ENCODE measurements at regions not wholly inside any gene's neighbourhood (a gene's known extent, or its start where the extent isn't known, plus 50 kb on each side); places are given as distances from the start of the nearest gene placed in this dataset.

DNA sequence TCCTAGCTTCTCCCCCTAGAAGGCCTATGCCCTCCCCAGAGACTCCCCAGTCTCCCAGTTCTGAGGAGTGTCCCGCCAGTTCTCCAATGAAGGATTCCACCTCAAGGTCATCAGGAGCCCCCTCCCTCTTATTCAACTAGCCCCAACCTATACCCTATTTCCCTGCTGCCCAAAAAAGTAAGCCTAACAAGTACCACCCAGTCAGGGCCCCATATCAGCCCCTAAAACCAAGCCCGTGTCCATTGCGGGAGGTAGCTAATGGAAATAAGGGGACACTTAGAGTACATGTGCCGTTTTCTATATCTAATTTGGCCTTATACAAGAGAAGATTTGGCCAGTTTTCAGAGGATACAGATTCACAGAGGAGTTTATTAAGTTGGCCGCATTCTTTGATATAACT lies 416.2 kb downstream of the MATN1 start:
- peaks cover 6% of the 10 kb centered on the region for H3K4me1 Mint-ChIP-seq
- DNase-seq (ENCODE audit: low spot score): no peak
- H2AFZ ChIP-seq (replicated peaks): no peak overlapping the region
- no peaks in the 10 kb centered on the region for H3K9me3 Mint-ChIP-seq
- no peaks in the 10 kb centered on the region for H3K36me3 Mint-ChIP-seq
- H3K4me3 ChIP-seq: no peak overlapping the region
- no peak overlapping the region for H3K4me3 Mint-ChIP-seq
- no peaks in the 10 kb centered on the region for H3K4me1 ChIP-seq
- H3K4me2 ChIP-seq: no peak overlapping the region
- H3K79me2 ChIP-seq (ENCODE audit: low read depth): no peaks in the 10 kb centered on the region
- no peaks in the 10 kb centered on the region for H3F3A ChIP-seq (ENCODE audit: low read depth)
- TF ChIP-seq EZH2 (IDR thresholded peaks at IDR 0.05): no peak
- TF ChIP-seq, protein P1, sequence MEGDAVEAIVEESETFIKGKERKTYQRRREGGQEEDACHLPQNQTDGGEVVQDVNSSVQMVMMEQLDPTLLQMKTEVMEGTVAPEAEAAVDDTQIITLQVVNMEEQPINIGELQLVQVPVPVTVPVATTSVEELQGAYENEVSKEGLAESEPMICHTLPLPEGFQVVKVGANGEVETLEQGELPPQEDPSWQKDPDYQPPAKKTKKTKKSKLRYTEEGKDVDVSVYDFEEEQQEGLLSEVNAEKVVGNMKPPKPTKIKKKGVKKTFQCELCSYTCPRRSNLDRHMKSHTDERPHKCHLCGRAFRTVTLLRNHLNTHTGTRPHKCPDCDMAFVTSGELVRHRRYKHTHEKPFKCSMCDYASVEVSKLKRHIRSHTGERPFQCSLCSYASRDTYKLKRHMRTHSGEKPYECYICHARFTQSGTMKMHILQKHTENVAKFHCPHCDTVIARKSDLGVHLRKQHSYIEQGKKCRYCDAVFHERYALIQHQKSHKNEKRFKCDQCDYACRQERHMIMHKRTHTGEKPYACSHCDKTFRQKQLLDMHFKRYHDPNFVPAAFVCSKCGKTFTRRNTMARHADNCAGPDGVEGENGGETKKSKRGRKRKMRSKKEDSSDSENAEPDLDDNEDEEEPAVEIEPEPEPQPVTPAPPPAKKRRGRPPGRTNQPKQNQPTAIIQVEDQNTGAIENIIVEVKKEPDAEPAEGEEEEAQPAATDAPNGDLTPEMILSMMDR (IDR thresholded peaks at IDR 0.05): no peak
- H4K20me1 ChIP-seq (ENCODE audit: low read depth): no peaks in the 10 kb centered on the region
- no peak overlapping the region for H3K9ac ChIP-seq
- no peak overlapping the region for H3K27ac ChIP-seq
- no peaks in the 10 kb centered on the region for H3K36me3 ChIP-seq
- H3K27me3 Mint-ChIP-seq (ENCODE audit: insufficient read depth, low read depth): peaks cover 15% of the 10 kb centered on the region
- H3K27ac Mint-ChIP-seq: no peak overlapping the region
- H3K9me3 ChIP-seq (ENCODE audit: low read depth): no peaks in the 10 kb centered on the region
- no peaks in the 10 kb centered on the region for H3K27me3 ChIP-seq

DNA sequence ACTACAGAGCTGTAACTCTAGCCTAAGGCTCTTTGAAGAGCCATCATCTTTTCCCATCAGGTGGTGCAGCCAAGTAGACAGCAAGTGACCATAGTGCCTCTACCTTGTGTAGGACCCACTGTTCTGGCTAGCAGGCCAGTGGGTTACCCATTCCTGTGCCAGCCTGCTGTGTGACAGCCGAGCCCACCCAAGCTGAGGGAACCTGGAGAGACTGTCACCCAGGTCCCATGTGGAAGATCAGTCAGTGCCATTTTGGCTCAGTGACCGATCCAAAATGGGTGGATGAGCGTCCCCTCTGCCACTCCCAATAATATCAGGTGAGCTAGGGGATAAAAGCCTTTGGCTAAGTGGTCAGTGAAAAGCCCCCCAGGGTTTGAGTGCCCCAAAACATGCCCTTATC lies 417.9 kb downstream of the MATN1 start:
- Histone ChIP-seq H3K4me2 (no peak overlapping the region), H3K36me3 (no peaks in the 10 kb centered on the region)

DNA sequence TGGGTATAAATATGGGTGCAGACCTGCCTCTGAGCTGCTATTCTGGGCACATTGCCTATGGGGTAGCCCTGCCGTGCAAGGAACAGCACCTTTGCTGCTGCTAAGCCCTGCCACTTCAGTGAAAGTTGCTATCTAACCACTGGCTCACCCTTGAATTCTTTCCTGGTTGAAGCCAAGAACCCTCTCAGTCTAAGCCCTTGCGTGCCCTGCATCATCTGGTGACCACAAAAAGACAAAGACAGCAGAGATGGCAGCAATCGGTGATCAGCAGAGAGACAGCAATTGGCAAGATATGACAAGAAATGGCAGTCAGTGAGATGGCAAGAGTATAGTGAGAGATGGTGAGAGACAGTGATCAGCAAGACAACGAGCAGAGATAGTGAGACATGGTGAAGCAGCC lies 418.3 kb downstream of the MATN1 start:
- no peaks in the 10 kb centered on the region for H3K36me3 Mint-ChIP-seq

More for the DNA sequence above, 417.9 kb downstream of the MATN1 start:
- no peaks in the 10 kb centered on the region for H3F3A ChIP-seq (ENCODE audit: low read depth)
- no peak overlapping the region for H3K27ac Mint-ChIP-seq
- no peak overlapping the region for H3K4me3 Mint-ChIP-seq
- no peak overlapping the region for H2AFZ ChIP-seq (replicated peaks)
- no peaks in the 10 kb centered on the region for H3K36me3 Mint-ChIP-seq
- DNase-seq (ENCODE audit: low spot score): no peak
- H3K9ac ChIP-seq: no peak overlapping the region
- TF ChIP-seq EZH2phosphoT487 (IDR thresholded peaks at IDR 0.05) (no peak), EZH2 (IDR thresholded peaks at IDR 0.05) (no peak)
- TF ChIP-seq, protein P1 (IDR thresholded peaks at IDR 0.05): no peak
- H3K79me2 ChIP-seq (ENCODE audit: low read depth): no peaks in the 10 kb centered on the region
- H3K27ac ChIP-seq: no peak overlapping the region
- no peaks in the 10 kb centered on the region for H3K27me3 ChIP-seq
- H3K9me3 Mint-ChIP-seq: no peaks in the 10 kb centered on the region
- peaks cover 12% of the 10 kb centered on the region for H3K27me3 Mint-ChIP-seq (ENCODE audit: insufficient read depth, low read depth)
- no peaks in the 10 kb centered on the region for H3K4me1 ChIP-seq
- no peaks in the 10 kb centered on the region for H4K20me1 ChIP-seq (ENCODE audit: low read depth)
- H3K9me3 ChIP-seq (ENCODE audit: low read depth): no peaks in the 10 kb centered on the region
- peaks cover 3% of the 10 kb centered on the region for H3K4me1 Mint-ChIP-seq
- no peak overlapping the region for H3K4me3 ChIP-seq

More for the DNA sequence above, 418.3 kb downstream of the MATN1 start:
- Histone ChIP-seq H3K4me3 (no peak overlapping the region), H3K9me3 (ENCODE audit: low read depth) (no peaks in the 10 kb centered on the region), H3K9ac (no peak overlapping the region), H3K4me1 (no peaks in the 10 kb centered on the region), H3K36me3 (no peaks in the 10 kb centered on the region), H3F3A (ENCODE audit: low read depth) (no peaks in the 10 kb centered on the region), H3K79me2 (ENCODE audit: low read depth) (no peaks in the 10 kb centered on the region), H3K4me2 (no peak overlapping the region), H4K20me1 (ENCODE audit: low read depth) (no peaks in the 10 kb centered on the region), H3K27me3 (no peaks in the 10 kb centered on the region), H2AFZ (replicated peaks) (no peak overlapping the region), H3K27ac (no peak overlapping the region)
- no peak overlapping the region for H3K4me3 Mint-ChIP-seq
- H3K9me3 Mint-ChIP-seq: no peaks in the 10 kb centered on the region
- H3K27ac Mint-ChIP-seq: no peak overlapping the region
- TF ChIP-seq EZH2phosphoT487 (IDR thresholded peaks at IDR 0.05) (no peak), EZH2 (IDR thresholded peaks at IDR 0.05) (no peak)
- TF ChIP-seq, protein P1 (IDR thresholded peaks at IDR 0.05): no peak
- peaks cover 12% of the 10 kb centered on the region for H3K27me3 Mint-ChIP-seq (ENCODE audit: insufficient read depth, low read depth)
- peaks cover 3% of the 10 kb centered on the region for H3K4me1 Mint-ChIP-seq
- DNase-seq (ENCODE audit: low spot score): no peak

Data from neural progenitor cell (in vitro differentiated cells).